Fibroblast of pulmonary artery (primary cell): ENCODE measurements at regions not wholly inside any gene's neighbourhood (a gene's known extent, or its start where the extent isn't known, plus 50 kb on each side); places are given as distances from the start of the nearest gene placed in this dataset.

Source experiments
- DNase-seq: peaks from one replicate; pipeline ENCODE4 v3.0.0-alpha.2; 2010; ENCODE audit warnings: low read depth
- H3K4me3 ChIP-seq: replicated peaks from 2 replicates; pipeline ENCODE4 v1.5.1; 2011; ENCODE audit warnings: low read depth, mild to moderate bottlenecking, control low read depth, low read length, moderate library complexity
- CTCF ChIP-seq: IDR thresholded peaks from 2 replicates; pipeline ENCODE4 v1.5.1; 2011; ENCODE audit warnings: mild to moderate bottlenecking, control low read depth, low read length, inconsistent platforms; ENCODE audit errors: missing control alignments

- no peak for DNase-seq
- TF ChIP-seq CTCF, result no peak
- no peak overlapping the region for H3K4me3 ChIP-seq
Observed at GRCh38 chr18:51287818-51288508, 90.5 kb upstream of the MEX3C start.

GRCh38 chr18:51288582-51288981 lies 91.1 kb upstream of the MEX3C start:
- DNase-seq, result peak; percentile 21
- no peak for TF ChIP-seq CTCF
- H3K4me3 ChIP-seq, result no peak overlapping the region

- H3K4me3 ChIP-seq, result no peak overlapping the region
- TF ChIP-seq CTCF, result no peak
- peak; percentile 35 for DNase-seq
Observed at GRCh38 chr18:51290860-51291259, 93.4 kb upstream of the MEX3C start.

GRCh38 chr18:51300912-51301311 lies 103.4 kb upstream of the MEX3C start:
- no peak for TF ChIP-seq CTCF
- H3K4me3 ChIP-seq, result no peak overlapping the region
- peak; percentile 57 for DNase-seq

- no peak for DNase-seq
- TF ChIP-seq CTCF, result no peak
- H3K4me3 ChIP-seq, result no peak overlapping the region
Observed at GRCh38 chr18:51301376-51301775, 103.9 kb upstream of the MEX3C start.

- H3K4me3 ChIP-seq, result no peak overlapping the region
- no peak for TF ChIP-seq CTCF
- DNase-seq, result no peak
Observed at GRCh38 chr18:51316677-51317076, 119.2 kb upstream of the MEX3C start.

- no peak for TF ChIP-seq CTCF
- no peak overlapping the region for H3K4me3 ChIP-seq
- peak; percentile 56 for DNase-seq
Observed at GRCh38 chr18:51321696-51322095, 124.2 kb upstream of the MEX3C start.
